NCI-H2227 treated with DMSO at 0.1 percent for 48 hours (cell line): ENCODE measurements at regions not wholly inside any gene's neighbourhood (a gene's known extent, or its start where the extent isn't known, plus 50 kb on each side); places are given as distances from the start of the nearest gene placed in this dataset.
"Not testable (repeated sequence)": the region's sequence is repeated elsewhere in the genome, so short reads cannot be mapped to it uniquely, and the experiment has no call there.

Source experiments
- DNase-seq: peaks from one replicate; lab custom pipeline; 2025; lab: John Stamatoyannopoulos, UW

DNA sequence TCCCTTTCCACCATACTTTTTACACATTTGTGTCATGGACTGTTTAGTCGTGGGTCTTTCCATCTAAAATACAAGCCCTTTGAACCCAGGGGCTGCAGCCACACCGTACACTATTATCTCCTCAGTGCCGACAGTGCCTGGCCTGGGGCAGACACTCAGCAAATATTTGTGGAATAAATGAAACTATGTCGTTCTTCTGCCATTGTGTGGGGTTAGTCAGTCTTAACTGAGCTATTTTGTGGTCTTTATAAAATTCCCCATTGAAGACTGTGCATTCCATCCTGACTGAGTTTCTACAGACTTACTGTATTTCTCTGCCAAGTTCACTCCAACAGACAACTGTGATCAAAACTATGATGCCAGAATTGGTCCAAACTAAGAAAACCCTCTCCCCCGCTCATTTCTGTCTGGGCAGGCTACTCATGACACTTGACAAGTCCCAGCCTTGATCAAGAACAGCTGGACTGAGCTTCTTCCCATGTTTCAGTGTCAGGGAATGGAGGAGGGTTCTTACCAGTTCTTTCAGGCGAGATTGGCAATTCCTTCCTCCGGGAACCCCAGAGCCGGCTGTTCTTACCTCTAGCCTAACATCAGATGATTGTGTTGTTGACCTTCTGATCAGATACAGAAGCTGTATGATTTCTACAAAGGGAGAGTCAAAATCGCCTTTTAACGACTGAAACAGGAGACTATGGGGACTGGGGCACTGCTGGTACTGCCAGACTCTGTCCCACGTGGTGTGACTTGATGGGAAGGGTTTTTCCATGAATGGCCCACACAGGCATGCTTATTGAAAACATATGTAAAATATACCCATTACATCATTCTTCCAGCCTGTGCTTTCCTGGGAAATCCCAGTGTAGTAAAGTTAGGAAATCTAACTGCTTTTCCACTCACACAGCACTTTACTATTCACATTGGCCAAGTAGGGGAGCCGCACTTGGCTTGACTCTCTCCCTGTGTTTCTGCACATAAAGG is 77.4 kb upstream of the NPAS2 start:
- DNase-seq, result no peak

DNA sequence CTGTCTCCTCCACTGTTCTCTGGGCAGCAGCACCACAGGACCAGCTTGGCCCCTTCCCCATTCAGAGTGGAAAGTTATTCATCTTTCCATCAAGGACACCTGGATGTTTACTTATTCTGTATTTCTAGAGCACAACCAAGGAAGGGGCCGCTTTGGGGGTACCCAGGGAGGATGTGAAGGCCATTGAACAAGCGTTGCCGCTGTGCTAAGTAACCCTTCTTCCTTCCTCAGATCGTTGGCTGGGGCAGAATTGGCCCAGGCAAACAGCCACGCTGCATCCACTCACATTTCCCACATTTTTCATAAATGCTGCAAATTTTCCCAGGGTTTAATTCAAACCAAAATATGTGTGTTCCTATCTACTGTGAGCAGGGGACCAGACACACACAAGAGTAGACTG is 76.2 kb upstream of the NPAS2 start:
- no peak for DNase-seq

DNA sequence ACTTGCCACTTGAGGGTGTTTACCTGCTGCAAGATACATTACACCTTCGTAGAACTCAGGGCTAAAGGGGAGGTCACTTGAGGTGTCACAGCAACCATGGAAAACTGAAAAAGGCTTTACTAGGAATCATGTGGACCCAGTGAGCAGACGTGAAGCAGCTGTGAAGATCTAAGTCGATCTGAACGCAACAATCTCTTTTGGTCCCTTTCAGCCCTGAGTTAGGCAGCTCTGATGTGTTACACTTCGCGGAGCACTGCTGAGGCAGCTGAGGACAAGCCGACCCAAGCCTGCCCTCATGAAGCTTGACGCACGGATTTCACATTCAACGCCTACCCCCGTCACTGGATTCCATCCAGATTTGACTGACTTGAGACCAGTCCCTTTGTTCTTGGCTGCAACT is 75.8 kb upstream of the NPAS2 start:
- no peak for DNase-seq

DNA sequence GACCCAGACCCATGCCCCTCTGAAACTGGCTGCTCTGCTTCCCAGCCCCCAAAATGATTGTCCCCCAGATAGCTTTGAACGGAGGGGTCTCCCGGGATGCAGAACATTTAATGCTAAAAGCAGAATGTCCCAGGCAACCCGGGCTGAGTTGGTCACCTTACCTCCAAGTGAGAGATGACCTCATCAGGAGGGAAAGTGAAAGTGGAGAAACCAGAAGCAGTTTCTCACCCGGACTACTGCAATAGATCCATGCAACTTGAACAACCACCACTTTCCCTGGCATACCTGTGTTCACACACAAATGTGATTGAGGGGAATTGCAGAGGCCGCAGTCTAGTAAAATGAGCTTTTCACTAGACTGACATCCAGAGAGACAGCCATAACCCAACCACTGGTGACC is 75.3 kb upstream of the NPAS2 start:
- DNase-seq, result no peak

DNA sequence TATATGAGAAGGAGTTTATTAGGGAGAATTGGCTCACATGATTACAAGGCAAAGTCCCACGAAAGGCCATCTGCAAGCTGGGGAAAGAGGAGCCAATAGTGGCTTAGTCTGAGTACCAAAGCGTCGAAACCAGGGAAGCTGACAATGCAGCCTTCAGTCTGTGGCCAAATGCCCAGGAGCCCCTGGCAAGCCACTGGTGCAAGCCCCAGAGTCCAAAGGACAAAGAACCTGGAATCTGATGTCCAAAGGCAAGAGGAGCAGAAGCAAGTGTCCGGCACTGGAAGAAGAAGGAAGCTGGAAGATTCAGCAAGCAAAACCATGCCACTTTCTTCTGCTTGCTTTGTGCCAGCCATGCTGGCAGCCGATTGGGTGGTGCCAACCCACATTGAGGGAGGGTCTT is 74.3 kb upstream of the NPAS2 start:
- DNase-seq, result no peak

DNA sequence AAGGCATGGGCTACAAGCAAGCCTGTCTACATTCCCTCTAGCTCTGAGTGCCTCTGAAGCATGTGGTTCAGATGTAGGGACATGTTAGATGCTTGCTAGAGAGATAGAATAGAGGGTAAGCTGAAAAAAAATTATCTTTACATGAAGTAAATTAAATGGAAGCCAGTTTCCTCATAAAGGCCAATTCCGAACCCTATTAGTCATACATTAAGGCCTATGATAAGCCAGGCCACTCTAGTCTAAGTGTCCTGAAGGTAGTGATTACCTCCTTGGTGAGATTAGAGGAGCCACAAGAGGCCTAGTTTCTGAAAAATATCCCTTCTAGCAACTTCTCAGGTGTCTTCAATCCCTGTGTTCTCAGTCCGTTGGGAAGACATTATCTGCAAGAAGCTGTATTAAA is 72.4 kb upstream of the NPAS2 start:
- no peak for DNase-seq

DNA sequence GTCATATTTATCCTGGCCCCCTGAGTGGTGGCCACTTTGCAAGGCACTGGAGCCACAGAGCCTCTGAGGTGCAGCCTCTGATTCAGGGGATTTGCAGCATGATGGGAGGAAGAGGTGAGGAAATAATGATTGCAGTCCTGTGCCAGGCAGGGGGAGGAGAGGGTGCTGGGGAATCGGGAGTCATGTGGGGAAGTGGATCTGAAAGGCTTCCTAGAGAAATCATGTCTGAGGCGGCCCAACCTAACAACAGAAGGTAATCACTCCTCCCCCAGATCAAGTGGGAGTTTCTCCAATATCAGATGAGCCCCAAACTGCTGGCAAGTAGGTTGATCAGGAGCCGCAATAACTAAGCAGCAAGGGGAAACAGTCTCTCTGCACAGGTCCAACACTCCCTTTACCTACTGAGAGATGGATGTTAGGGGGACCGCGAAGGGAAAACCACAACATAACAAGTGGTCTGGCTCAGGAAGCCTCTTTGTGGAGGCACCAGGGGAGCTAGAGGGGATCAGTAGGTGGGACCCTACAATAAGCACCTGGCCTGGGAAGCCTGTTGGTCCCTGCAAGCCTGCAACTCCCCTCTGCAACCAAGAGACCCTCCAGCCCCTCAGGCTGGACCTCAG is 71.8 kb upstream of the NPAS2 start:
- no peak for DNase-seq

DNA sequence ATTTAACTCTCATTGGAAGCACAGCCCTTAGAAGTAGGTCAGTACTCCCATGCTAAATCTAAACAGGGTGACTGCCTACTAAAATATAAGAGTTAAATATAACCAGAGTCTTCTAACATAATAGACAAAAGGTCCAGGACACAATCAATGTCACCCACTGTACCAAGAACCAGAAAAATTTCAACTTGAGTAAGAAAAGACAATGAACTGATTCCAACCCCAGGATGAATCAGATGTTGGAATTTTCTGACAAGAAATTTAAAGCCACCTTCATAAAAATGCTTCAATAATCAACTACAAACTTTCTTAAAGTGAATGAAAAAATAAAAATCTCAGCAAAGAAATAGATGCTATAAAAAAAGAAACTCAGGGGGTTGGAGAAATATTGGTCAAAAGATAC is 71.3 kb upstream of the NPAS2 start:
- DNase-seq, result no peak

DNA sequence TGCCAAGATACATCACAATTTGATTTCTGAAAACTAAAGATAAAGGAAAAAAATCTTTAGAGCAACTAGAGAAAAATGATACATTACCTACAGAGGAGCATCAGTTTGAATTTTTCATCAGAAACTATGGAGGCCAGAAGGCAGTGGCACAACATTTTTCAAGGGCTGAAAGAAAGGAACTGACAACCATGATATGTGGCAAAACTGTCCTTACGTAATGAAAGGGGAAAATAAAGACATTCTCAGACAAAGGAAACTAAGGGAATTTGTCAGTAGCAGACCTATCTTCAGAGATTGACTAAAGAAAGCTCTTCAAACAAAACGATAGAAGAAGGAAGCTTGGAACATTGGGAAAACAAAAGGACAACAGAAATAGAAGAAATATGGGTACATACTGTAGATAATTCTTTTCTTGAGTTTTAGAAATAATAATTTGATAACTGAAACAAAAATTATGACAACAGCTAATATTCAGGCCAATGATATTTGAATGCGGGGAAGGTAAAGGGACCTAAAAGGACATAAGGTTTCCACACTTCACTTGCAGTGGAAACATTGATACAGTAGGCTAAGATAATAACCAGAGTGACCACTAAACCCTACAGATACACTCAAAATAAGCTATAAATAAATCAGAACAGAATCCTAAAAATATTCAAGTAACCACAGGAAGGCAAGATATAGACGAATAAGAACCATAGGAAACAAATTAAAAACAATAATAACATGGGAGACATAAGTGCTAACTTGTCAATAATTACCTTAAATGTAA is 70.0 kb upstream of the NPAS2 start:
- no peak for DNase-seq

DNA sequence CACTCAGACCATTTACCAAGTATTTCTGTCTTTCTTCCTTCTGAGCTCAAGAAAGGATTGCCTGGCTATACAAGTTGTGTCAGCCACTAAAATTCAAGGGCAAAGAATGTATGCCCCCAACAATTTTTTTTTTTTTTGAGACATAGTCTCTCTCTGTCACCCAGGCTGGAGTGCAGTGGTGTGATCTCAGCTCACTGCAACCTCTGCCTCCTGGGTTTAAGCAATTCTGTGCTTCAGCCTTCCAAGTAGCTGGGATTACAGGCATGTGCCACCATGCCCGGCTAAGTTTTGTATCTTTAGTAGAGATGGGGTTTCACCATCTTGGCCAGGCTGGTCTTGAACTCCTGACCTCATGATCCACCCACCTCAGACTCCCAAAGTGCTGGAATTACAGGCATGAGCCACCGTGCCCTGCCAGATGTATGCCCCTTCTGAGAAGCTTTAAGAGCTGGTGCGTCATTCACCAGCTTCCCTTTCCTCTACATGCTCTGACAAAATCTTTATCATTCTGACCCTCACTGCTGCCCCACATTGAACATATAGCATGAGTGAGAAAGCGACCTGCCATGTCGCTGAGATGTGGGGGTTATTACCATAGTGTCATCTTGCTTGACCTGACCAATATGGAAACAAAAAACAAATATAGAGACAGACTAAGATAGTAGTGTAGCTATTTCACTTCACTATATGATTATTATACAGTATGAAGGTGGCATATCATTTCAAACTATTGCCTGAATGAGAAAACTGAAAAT is 67.9 kb upstream of the NPAS2 start:
- DNase-seq, result not testable (repeated sequence)

DNA sequence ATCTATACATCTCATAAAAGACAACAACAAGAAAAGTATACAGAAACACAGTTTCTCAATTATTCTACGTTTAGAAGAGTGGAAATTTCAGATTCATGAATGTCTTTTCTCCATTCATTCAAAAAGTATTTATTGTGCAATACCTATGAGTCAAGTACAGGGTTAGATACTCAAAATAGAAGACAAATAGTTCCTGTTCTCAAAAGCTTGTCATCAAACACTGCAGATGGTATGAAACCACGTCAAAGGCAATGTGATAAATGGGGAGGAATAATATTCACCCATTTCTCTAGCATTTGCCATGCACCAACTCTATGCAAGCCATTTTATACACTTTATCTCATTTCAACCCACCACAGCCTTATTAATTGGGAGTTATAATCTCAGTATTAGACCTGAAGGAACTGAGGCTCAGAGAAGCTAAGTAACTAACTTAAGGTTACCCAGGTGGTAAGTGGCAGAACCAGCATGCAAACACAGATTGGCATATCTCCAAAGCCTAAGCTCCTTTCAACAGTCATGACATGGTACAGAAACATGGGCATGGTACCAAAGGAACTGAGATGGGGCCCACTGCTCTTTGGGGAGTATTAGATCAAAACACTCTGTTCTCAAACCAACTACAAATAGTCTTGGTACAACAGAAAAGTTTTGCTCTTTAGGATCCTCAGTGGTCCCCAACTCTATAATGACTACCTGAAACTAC is 67.2 kb upstream of the NPAS2 start:
- DNase-seq, result no peak

DNA sequence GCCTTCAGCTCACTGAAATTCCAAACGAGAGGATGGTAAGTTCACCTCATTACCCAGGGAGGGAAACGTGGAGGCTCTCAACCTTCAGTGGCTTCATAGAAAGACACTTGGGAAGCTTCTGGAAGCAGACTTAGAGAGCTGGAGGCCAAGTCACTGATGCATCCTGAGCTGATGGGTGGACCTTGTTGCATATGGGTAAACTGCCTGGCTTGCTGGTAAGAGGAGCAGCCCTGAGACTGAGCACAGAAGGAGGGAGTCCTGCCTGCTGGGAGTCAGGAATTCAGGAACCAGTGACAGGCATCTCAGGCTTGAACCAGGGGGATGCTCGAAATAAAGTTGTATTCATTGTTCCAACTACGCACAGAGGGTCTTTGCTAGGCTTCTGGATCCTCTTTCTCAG is 66.5 kb upstream of the NPAS2 start:
- no peak for DNase-seq

DNA sequence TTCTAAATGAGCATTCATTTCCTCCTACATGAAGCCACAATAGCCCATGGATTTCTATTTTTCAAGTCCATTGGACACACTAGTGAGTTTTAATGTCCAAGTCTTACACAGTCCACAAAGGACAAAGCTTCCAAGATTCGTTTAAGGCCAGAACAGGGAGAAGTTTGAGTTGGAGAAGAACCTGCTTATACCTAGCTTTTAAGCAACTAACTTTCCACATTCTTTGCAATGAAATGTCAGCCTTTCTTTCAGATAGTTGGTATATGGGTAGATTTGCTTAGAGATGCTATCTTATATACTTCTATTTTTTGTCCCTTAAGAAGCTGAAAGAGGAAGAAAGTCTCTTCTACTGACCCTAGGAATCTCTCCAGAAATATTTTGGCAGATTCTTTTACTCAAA is 66.1 kb upstream of the NPAS2 start:
- no peak for DNase-seq

DNA sequence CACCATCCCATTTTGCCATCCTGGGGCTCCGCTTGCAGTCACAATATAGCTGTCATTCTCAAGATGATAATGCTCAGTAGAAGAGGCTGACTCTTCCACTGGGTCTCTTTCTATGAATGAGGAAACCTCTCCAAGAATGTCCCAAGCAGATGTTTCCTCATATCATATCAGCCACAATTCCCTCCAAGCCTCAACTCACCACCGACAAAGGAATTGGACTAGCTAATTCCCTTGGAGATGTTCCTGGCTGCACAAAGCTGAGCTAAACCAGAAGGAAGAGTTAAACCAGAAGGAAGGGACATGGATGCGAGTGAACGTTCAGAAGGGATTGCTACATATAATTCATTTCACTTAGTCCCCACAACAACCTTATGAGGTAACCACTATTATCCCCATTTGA is 65.0 kb upstream of the NPAS2 start:
- DNase-seq, result no peak

DNA sequence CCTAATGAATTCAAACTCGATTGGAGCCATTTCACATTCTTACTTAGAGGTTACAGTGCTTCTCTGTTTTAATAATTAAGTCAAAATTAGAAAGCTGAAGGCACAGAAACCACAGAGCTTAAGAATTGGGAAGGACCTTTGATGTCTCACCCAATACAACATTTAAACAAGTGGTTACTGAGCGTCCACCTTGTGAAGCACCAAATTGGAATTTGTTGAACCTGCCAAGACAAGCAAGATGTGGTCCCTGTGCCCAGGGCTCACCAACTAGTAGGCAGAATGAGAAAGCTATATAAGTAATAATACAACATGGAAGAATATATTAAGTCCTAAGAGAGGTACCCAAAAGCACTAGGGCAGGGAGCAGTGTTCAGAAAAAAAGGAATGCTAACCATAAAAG is 64.5 kb upstream of the NPAS2 start:
- no peak for DNase-seq

DNA sequence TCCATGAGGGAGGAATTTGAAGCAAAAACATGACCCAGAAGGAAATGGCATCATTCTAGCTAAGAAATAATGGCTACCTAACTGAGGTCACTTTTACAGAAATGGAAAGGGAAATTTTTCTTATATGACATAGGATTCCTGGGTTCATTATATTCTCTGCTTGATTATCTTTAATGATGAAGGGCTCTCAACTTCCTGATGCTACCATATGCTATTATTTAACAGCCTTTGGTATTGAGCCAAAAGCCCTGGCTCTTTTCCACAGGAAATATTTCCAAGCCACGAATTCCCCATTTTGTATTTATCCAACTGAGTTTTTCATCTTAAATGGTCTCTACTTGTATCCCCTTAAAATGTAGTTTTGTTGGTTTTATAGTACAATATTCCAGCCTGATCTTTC is 63.2 kb upstream of the NPAS2 start:
- no peak for DNase-seq

DNA sequence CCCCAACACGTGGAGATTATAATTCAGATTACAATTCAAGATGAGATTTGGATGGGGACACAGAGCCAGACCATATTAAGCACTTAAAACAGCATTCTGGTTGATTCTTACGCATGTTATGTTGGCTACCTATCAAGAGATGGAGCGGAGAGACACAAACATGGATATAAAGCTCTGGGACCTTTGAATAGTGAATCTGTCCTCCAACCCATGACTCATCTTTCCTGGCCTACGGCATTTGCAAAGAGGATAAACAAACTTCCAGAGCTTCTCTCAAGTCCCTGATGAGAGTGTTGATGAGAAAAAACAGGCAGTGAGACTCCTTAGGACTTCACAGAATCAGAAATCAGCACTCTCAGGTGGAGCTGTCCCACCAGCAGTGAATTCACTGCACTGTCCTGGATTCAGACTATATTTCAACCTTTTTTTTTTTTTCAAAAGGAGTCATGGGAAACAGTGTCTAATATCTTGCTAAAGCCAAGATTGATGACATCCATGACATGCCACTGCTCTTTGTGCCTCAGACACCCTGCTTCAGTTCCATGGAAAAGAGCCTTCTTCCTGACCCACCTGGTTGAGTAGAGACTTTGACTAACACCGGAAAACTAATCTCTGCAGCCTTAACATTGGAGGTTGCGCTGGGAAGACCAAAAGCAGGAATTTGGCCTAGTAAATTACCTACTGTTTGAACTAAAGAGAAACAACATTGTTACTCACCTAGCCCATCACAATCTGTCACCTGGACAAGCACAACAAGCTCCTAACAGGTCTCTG is 62.1 kb upstream of the NPAS2 start:
- no peak for DNase-seq

DNA sequence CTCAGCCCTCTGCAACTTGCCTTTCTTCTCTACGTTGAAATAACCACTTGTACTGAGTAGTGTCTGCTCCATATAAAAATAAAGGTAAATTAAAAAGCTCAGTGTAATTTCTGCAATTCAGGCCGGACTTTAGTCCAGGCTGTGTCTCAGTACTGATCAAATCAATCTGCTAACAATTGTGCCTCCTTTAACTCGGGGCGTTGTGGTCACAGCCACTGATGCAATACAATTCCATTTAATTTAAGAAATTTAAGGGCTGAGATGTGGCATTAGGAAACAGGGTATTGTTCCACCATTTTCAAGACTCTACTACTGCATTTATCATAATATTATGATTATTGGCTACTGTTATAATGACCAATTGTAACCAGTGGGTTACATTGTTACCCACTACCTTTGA is 60.0 kb upstream of the NPAS2 start:
- DNase-seq, result no peak

DNA sequence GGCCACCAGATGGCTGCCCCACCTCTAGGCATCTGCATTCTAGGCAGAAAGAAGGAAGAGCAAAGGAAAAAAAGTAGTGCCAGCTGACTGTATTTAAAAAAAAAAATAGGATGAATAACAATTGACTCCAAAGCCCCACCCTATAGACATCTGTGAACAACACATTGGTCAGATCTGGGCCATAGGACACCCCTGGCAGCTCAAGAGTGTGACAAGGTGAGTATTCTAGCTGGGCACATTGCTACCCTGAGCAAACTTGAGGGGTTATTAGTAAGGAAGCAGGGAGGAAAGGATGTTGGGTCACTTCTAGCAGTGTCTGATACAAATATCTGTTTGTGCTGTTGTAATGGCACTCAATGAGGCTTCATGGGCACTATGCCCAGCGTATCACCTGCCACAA is 58.6 kb upstream of the NPAS2 start:
- DNase-seq, result no peak

DNA sequence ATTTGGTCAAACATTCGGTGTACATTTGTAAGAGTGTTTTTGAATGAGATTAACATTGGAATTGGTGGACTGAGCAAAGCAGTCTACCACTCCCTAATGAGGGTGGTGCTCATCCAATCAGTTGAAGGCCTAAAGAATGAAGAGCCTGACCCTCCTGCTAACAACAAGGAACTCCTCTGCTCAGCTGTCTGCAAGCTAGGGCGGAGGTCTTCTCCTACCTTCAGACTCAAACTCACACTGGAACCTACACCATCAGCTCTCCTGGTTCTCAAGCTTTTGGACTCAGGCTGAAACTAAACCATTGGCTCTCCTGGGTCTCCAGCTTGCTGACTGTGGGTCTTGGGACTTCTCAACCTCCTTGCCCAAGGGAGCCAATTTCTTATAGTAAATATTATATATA is 55.5 kb upstream of the NPAS2 start:
- no peak for DNase-seq

DNA sequence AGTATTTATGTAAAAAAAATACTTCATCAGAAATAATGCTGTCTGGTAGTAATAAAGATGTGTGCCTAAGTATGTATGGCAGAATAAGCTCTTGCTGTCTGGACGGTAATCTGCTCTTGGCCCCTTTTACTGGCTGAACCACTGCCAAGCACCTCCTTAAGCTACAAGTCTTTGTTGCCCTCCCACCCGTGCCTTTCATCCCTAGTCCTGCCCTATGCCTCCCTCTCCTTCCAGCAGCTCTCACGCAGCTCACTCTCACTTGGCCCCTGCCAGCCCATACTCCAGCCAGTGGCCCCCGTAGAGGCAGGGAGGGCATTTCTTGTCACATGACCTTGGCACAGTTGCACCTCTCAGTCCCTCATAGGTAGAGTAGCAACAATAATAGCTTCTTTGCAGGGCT is 54.5 kb upstream of the NPAS2 start:
- DNase-seq, result no peak
